IMR-90 (cell line): ENCODE measurements at regions not wholly inside any gene's neighbourhood (a gene's known extent, or its start where the extent isn't known, plus 50 kb on each side); places are given as distances from the start of the nearest gene placed in this dataset.

ENCODE experiments used
- ATAC-seq: fragments of 200-7000 bp; cut with Tn5 transposase; 2 replicates; pipeline ENCODE4 v1.9.1; 2020; ENCODE audit warnings: low read depth, mild to moderate bottlenecking, moderate library complexity
- BruUV-seq: library from RNA; stranded (reverse); fragments of 400-500 nt; replicated peaks from 2 replicates; lab custom pipeline; 2021; lab: Mats Ljungman, UMichigan
- CTCF ChIA-PET: fragments of 300-600 bp; formaldehyde crosslinking; extraction: SDS; loops from one replicate; lab custom pipeline; 2021; ENCODE audit warnings: antibody characterized with exemption; lab: Yijun Ruan, JAX
- POLR2A ChIA-PET: fragments of 300-600 bp; sonication (Branson Sonifier 250); formaldehyde crosslinking; loops from one replicate; lab custom pipeline; 2022; ENCODE audit warnings: antibody characterized with exemption; ENCODE audit not compliant: unreplicated experiment; lab: Charles Lee
- DNase-seq: peaks from one replicate; pipeline ENCODE4 v3.0.0; 2013
- H2AFZ ChIP-seq: replicated peaks from 2 replicates; pipeline ENCODE3; 2013; ENCODE audit warnings: low read length, mild to moderate bottlenecking; ENCODE audit not compliant: poor library complexity
- H2AK5ac ChIP-seq: 2 replicates; pipeline ENCODE4 v1.6.1; 2013; ENCODE audit warnings: low read depth, low read length, inconsistent platforms
- H2AK9ac ChIP-seq: replicated peaks from 2 replicates; pipeline ENCODE3; 2013; ENCODE audit warnings: mild to moderate bottlenecking, low read depth, low read length, moderate library complexity; ENCODE audit not compliant: poor library complexity
- H2BK120ac ChIP-seq: 2 replicates; pipeline ENCODE4 v1.6.1; 2013; ENCODE audit warnings: low read depth, low read length, inconsistent platforms
- H2BK15ac ChIP-seq: 3 replicates; pipeline ENCODE4 v1.6.1; 2013; ENCODE audit warnings: low read depth, low read length, inconsistent platforms
- H2BK20ac ChIP-seq: 2 replicates; pipeline ENCODE4 v1.6.1; 2013; ENCODE audit warnings: low read depth, mild to moderate bottlenecking, inconsistent platforms, low read length, moderate library complexity
- H2BK5ac ChIP-seq: 2 replicates; pipeline ENCODE4 v1.6.1; 2013; ENCODE audit warnings: mild to moderate bottlenecking, low read depth, low read length, inconsistent platforms; ENCODE audit not compliant: poor library complexity, severe bottlenecking
- H3K14ac ChIP-seq: replicated peaks from 2 replicates; pipeline ENCODE4 v1.6.1; 2013; ENCODE audit warnings: low read depth, low read length, inconsistent platforms
- H3K18ac ChIP-seq: 2 replicates; pipeline ENCODE4 v1.6.1; 2013; ENCODE audit warnings: low read depth, low read length, control low read depth
- H3K23ac ChIP-seq: 2 replicates; pipeline ENCODE4 v1.6.1; 2013; ENCODE audit warnings: low read depth, low read length, inconsistent platforms
- H3K27ac ChIP-seq: 2 replicates; pipeline ENCODE4 v1.5.1; 2013; ENCODE audit warnings: mild to moderate bottlenecking, control low read depth, low read length; ENCODE audit not compliant: insufficient read depth
- H3K27me3 ChIP-seq: 2 replicates; pipeline ENCODE4 v1.6.1; 2013; ENCODE audit warnings: low read length; ENCODE audit not compliant: control insufficient read depth, insufficient read depth
- H3K36me3 ChIP-seq: 2 replicates; pipeline ENCODE4 v1.6.1; 2013; ENCODE audit warnings: low read length, mixed read lengths; ENCODE audit not compliant: control insufficient read depth, insufficient read depth
- H3K4ac ChIP-seq: 2 replicates; pipeline ENCODE4 v1.6.1; 2013; ENCODE audit warnings: low read depth, low read length, inconsistent platforms
- H3K4me1 ChIP-seq: 2 replicates; pipeline ENCODE4 v1.6.1; 2013; ENCODE audit warnings: low read length, mixed read lengths; ENCODE audit not compliant: control insufficient read depth, insufficient read depth
- H3K4me2 ChIP-seq: 2 replicates; pipeline ENCODE4 v1.6.1; 2013; ENCODE audit warnings: low read depth, mild to moderate bottlenecking, control low read depth, low read length, moderate library complexity
- H3K4me3 ChIP-seq: 2 replicates; pipeline ENCODE4 v1.5.1; 2013; ENCODE audit warnings: low read depth, mild to moderate bottlenecking, control low read depth, low read length, moderate library complexity; ENCODE audit not compliant: insufficient read depth
- H3K56ac ChIP-seq: 2 replicates; pipeline ENCODE4 v1.6.1; 2013; ENCODE audit warnings: low read length, inconsistent platforms; ENCODE audit not compliant: insufficient read depth; ENCODE audit errors: extremely low read depth
- H3K79me1 ChIP-seq, 2 experiments: 2 replicates each; pipeline ENCODE4 v1.6.1; 2013; ENCODE audit warnings: low read length in 2 of 2, inconsistent platforms in 1 of 2, low read depth in 1 of 2
- H3K9ac ChIP-seq: 2 replicates; pipeline ENCODE4 v1.6.1; 2013; ENCODE audit warnings: low read depth, low read length, control low read depth
- H3K9me1 ChIP-seq: 2 replicates; pipeline ENCODE4 v1.6.1; 2013; ENCODE audit warnings: low read length, inconsistent platforms; ENCODE audit not compliant: insufficient read depth
- H3K9me3 ChIP-seq: 2 replicates; pipeline ENCODE4 v1.6.1; 2013; ENCODE audit warnings: low read length; ENCODE audit not compliant: control insufficient read depth, insufficient read depth
- H4K20me1 ChIP-seq: 2 replicates; pipeline ENCODE4 v1.6.1; 2013; ENCODE audit warnings: low read length, inconsistent platforms; ENCODE audit not compliant: insufficient read depth
- H4K5ac ChIP-seq: 2 replicates; pipeline ENCODE4 v1.6.1; 2013; ENCODE audit warnings: mild to moderate bottlenecking, low read depth, low read length, control low read depth
- H4K8ac ChIP-seq, 2 experiments: 2 replicates each; pipeline ENCODE4 v1.6.1; 2013; ENCODE audit warnings: low read depth in 2 of 2, low read length in 2 of 2, control low read depth in 1 of 2, inconsistent platforms in 1 of 2
- H4K91ac ChIP-seq: 2 replicates; pipeline ENCODE4 v1.6.1; 2013; ENCODE audit warnings: low read depth, low read length, inconsistent platforms; ENCODE audit not compliant: insufficient read depth
- BHLHE40 ChIP-seq: fragments of 150-350 bp; IDR thresholded peaks from 2 replicates; pipeline ENCODE4 v1.6.1; 2016; ENCODE audit warnings: mild to moderate bottlenecking, low read depth, low read length
- CEBPB ChIP-seq: IDR thresholded peaks from 2 replicates; pipeline ENCODE4 v1.6.1; 2012; ENCODE audit warnings: low read depth, low read length, improper control_type of control experiment
- CHD1 ChIP-seq: IDR thresholded peaks from 2 replicates; pipeline ENCODE4 v1.6.1; 2012; ENCODE audit warnings: low read depth, low read length, improper control_type of control experiment
- ELK1 ChIP-seq: fragments of 150-350 bp; IDR thresholded peaks from 2 replicates; pipeline ENCODE4 v1.6.1; 2016; ENCODE audit warnings: low read depth, mild to moderate bottlenecking, low read length, moderate library complexity, borderline replicate concordance
- FOS ChIP-seq: fragments of 150-350 bp; IDR thresholded peaks from 2 replicates; pipeline ENCODE4 v1.6.1; 2016; ENCODE audit warnings: low read depth, low read length
- MAFK ChIP-seq: IDR thresholded peaks from 2 replicates; pipeline ENCODE4 v1.6.1; 2012; ENCODE audit warnings: low read depth, low read length, improper control_type of control experiment
- RAD21 ChIP-seq: IDR thresholded peaks from 2 replicates; pipeline ENCODE4 v1.6.1; 2012; ENCODE audit warnings: low read length, improper control_type of control experiment
- RCOR1 ChIP-seq: IDR thresholded peaks from 2 replicates; pipeline ENCODE4 v1.6.1; 2012; ENCODE audit warnings: mild to moderate bottlenecking, low read length, improper control_type of control experiment; ENCODE audit not compliant: insufficient replicate concordance
- RFX5 ChIP-seq: IDR thresholded peaks from 2 replicates; pipeline ENCODE4 v1.8.0; 2012; ENCODE audit warnings: low read depth, mild to moderate bottlenecking, low read length, moderate library complexity
- WGBS, 2 experiments: methylation state at CpG; one replicate each; pipeline versions ENCODE4 v1.1.5 to v1.1.7; 2013; ENCODE audit warnings: missing lambda C conversion rate in 2 of 2; ENCODE audit not compliant: insufficient read length in 1 of 2; ENCODE audit errors: extremely low coverage in 2 of 2; 5-methylcytosine and 5-hydroxymethylcytosine counted together
- dilution Hi-C: fragments of 300-500 bp; cut with HindIII; formaldehyde crosslinking; loops from one replicate; pipeline ENCODE4 v1.14.3; 2018; ENCODE audit warnings: low sequenced_read_pairs; ENCODE audit not compliant: unreplicated experiment
- in situ Hi-C: fragments of 300-500 bp; cut with MboI; formaldehyde crosslinking; loops from 3 replicates; pipeline ENCODE4 v1.14.3; 2019; ENCODE audit warnings: low sequenced_read_pairs, inconsistent platforms, mixed read lengths
- intact Hi-C: fragments of 100-400 bp; cut with micrococcal nuclease; formaldehyde crosslinking; loops from 2 replicates; pipeline ENCODE4 v1.10.0; 2022

DNA sequence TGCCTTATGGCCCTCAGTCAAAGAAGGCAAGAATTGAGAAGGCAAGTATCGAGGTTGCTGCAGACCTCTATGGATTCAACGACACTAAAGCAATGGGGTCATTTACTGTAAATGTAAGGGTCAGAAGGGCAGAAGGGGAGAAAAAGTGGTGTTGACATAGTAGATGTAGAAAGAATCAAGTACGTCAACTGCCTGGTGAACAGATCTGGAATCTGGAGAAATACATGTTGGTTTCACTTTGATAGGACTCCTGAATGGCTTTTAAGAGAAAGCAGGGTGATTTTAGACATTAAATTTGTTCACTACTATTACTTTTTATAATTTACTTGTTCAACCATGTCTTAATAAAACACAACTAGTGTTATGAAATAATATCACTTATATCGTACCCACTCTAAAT, 81.3 kb upstream of the FSTL5 start:
- CTCF ChIA-PET: no interaction called here
- 57% methylated on average over 2 of the region's 4 CpGs; no CpG with 5 or more reads in 1 of the 2 experiments for WGBS, 2 experiments
- no peak overlapping the region for H3K56ac ChIP-seq
- no peak overlapping the region for H2BK15ac ChIP-seq
- no peak for ATAC-seq
- H2AK5ac ChIP-seq: no peak overlapping the region
- DNase-seq: no peak
- in situ Hi-C loops: no loop called here
- H3K4ac ChIP-seq: no peak overlapping the region
- no peaks in the 10 kb centered on the region for H3K4me1 ChIP-seq
- H2BK120ac ChIP-seq: no peak overlapping the region
- H3K4me3 ChIP-seq: no peak overlapping the region
- H2AK9ac ChIP-seq: no peak overlapping the region
- no peak overlapping the region for H2BK20ac ChIP-seq
- H3K27me3 ChIP-seq: no peaks in the 10 kb centered on the region
- H4K20me1 ChIP-seq: no peaks in the 10 kb centered on the region
- no peak overlapping the region for H4K8ac ChIP-seq
- H4K91ac ChIP-seq: no peak overlapping the region
- POLR2A ChIA-PET: no interaction called here
- intact Hi-C loops: no loop called here
- H3K9ac ChIP-seq: no peak overlapping the region
- H4K5ac ChIP-seq: no peak overlapping the region
- H2BK5ac ChIP-seq: no peak overlapping the region
- no peak overlapping the region for H3K27ac ChIP-seq
- BruUV-seq: no TSS peak
- no peaks in the 10 kb centered on the region for H3K9me1 ChIP-seq
- no peak overlapping the region for H2AFZ ChIP-seq
- no peak overlapping the region for H3K23ac ChIP-seq
- H3K36me3 ChIP-seq: no peaks in the 10 kb centered on the region
- no peaks in the 10 kb centered on the region for H3K79me1 ChIP-seq
- H3K14ac ChIP-seq: no peak overlapping the region
- no peak overlapping the region for H3K4me2 ChIP-seq
- H3K18ac ChIP-seq: no peak overlapping the region
- TF ChIP-seq CHD1: no peak
- TF ChIP-seq RCOR1: no peak
- TF ChIP-seq BHLHE40: no peak
- TF ChIP-seq ELK1: no peak
- TF ChIP-seq FOS: no peak
- no peak for TF ChIP-seq RFX5
- no peak for TF ChIP-seq CEBPB
- TF ChIP-seq RAD21: no peak
- TF ChIP-seq MAFK: no peak
- H3K9me3 ChIP-seq: peaks cover 6% of the 10 kb centered on the region; the same call in 1 of the 2 replicates
- dilution Hi-C loops: no loop called here
